GOT3 (cell line): ENCODE measurements at regions not wholly inside any gene's neighbourhood (a gene's known extent, or its start where the extent isn't known, plus 50 kb on each side); places are given as distances from the start of the nearest gene placed in this dataset.

ENCODE experiments used
- DNase-seq: peaks from one replicate; lab custom pipeline; 2025; ENCODE audit warnings: mixed read lengths; lab: John Stamatoyannopoulos, UW

- no peak for DNase-seq
These were observed 120.7 kb downstream of the TBXT start for GRCh38 chr6:166046982-166047381.

- no peak for DNase-seq
These were observed 121.4 kb downstream of the TBXT start for GRCh38 chr6:166046226-166046625.

- no peak for DNase-seq
These were observed 121.8 kb downstream of the TBXT start for GRCh38 chr6:166045860-166046200.

- no peak for DNase-seq
These were observed 122.3 kb downstream of the TBXT start for GRCh38 chr6:166045173-166045859.

GRCh38 chr6:166041277-166041676 lies 126.4 kb downstream of the TBXT start:
- no peak for DNase-seq

- no peak for DNase-seq
These were observed 127.4 kb downstream of the TBXT start for GRCh38 chr6:166040292-166040691.

- DNase-seq, result no peak
These were observed 131.1 kb downstream of the TBXT start for GRCh38 chr6:166036316-166037095.

- DNase-seq, result no peak
These were observed 135.1 kb downstream of the TBXT start for GRCh38 chr6:166032366-166033200.

GRCh38 chr6:166031275-166031674 lies 136.4 kb downstream of the TBXT start:
- no peak for DNase-seq

GRCh38 chr6:166029506-166029905 lies 138.1 kb downstream of the TBXT start:
- no peak for DNase-seq

- DNase-seq, result no peak
These were observed 139.9 kb downstream of the TBXT start for GRCh38 chr6:166027761-166028160.

- no peak for DNase-seq
These were observed 141.0 kb downstream of the TBXT start for GRCh38 chr6:166026586-166027126.

GRCh38 chr6:166025149-166025898 lies 142.3 kb downstream of the TBXT start:
- DNase-seq, result no peak

- DNase-seq, result no peak
These were observed 143.4 kb downstream of the TBXT start for GRCh38 chr6:166024252-166024651.

GRCh38 chr6:166023273-166023989 lies 144.2 kb downstream of the TBXT start:
- DNase-seq, result no peak

GRCh38 chr6:166021429-166021828 lies 146.2 kb downstream of the TBXT start:
- no peak for DNase-seq

- no peak for DNase-seq
These were observed 148.4 kb downstream of the TBXT start for GRCh38 chr6:166019214-166019613.

GRCh38 chr6:166017032-166017635 lies 150.5 kb downstream of the TBXT start:
- DNase-seq, result no peak

GRCh38 chr6:166014966-166015365 lies 152.7 kb downstream of the TBXT start:
- no peak for DNase-seq

GRCh38 chr6:166010136-166010960 lies 157.3 kb downstream of the TBXT start:
- no peak for DNase-seq
